ENCODE measurements at regions not wholly inside any gene's neighbourhood (a gene's known extent, or its start where the extent isn't known, plus 50 kb on each side); places are given as distances from the start of the nearest gene placed in this dataset.
A peak's percentile ranks its signal among the peaks of the same experiment; 100 is the strongest.

GRCh38 chr18:56221195-56222065, 417.0 kb downstream of the TXNL1 start:
- DNase-seq (ENCODE audit: low read depth) = no peak

- peak; percentile 58 for DNase-seq (ENCODE audit: low read depth)
These were observed 421.0 kb downstream of the TXNL1 start for GRCh38 chr18:56217406-56217805.

GRCh38 chr18:56214706-56215105, 423.7 kb downstream of the TXNL1 start:
- no peak for DNase-seq (ENCODE audit: low read depth)

- DNase-seq (ENCODE audit: low read depth) = no peak
These were observed 427.9 kb downstream of the TXNL1 start for GRCh38 chr18:56210520-56210919.

- no peak for DNase-seq (ENCODE audit: low read depth)
These were observed 430.4 kb downstream of the TXNL1 start for GRCh38 chr18:56207989-56208388.

GRCh38 chr18:56204052-56204451, 434.3 kb downstream of the TXNL1 start:
- no peak for DNase-seq (ENCODE audit: low read depth)

GRCh38 chr18:56202678-56203077, 435.7 kb downstream of the TXNL1 start:
- DNase-seq (ENCODE audit: low read depth) = peak; percentile 6

- DNase-seq (ENCODE audit: low read depth) = peak; percentile 41
These were observed 437.9 kb downstream of the TXNL1 start for GRCh38 chr18:56200381-56200911.

GRCh38 chr18:56199580-56200330, 438.6 kb downstream of the TXNL1 start:
- DNase-seq (ENCODE audit: low read depth) = peak; percentile 2

- DNase-seq (ENCODE audit: low read depth) = no peak
These were observed 441.0 kb downstream of the TXNL1 start for GRCh38 chr18:56197241-56197859.

GRCh38 chr18:56196495-56197225, 441.7 kb downstream of the TXNL1 start:
- no peak for DNase-seq (ENCODE audit: low read depth)

- no peak for DNase-seq (ENCODE audit: low read depth)
These were observed 447.1 kb downstream of the TXNL1 start for GRCh38 chr18:56191334-56191733.

GRCh38 chr18:56189615-56190014, 448.8 kb downstream of the TXNL1 start:
- DNase-seq (ENCODE audit: low read depth) = no peak

GRCh38 chr18:56188529-56189275, 449.7 kb downstream of the TXNL1 start:
- DNase-seq (ENCODE audit: low read depth) = no peak

- DNase-seq (ENCODE audit: low read depth) = no peak
These were observed 452.1 kb downstream of the TXNL1 start for GRCh38 chr18:56186319-56186718.

GRCh38 chr18:56185126-56185525, 453.3 kb downstream of the TXNL1 start:
- DNase-seq (ENCODE audit: low read depth) = no peak

- no peak for DNase-seq (ENCODE audit: low read depth)
These were observed 461.6 kb downstream of the TXNL1 start for GRCh38 chr18:56176751-56177150.

- no peak for DNase-seq (ENCODE audit: low read depth)
These were observed 462.9 kb downstream of the TXNL1 start for GRCh38 chr18:56175330-56176001.

- DNase-seq (ENCODE audit: low read depth) = no peak
These were observed 464.7 kb downstream of the TXNL1 start for GRCh38 chr18:56173542-56174220.

- DNase-seq (ENCODE audit: low read depth) = no peak
These were observed 465.9 kb downstream of the TXNL1 start for GRCh38 chr18:56172527-56172926.
